ENCODE measurements at regions not wholly inside any gene's neighbourhood (a gene's known extent, or its start where the extent isn't known, plus 50 kb on each side); places are given as distances from the start of the nearest gene placed in this dataset.

GRCh38 chr10:128553755-128554154 is 427.5 kb upstream of the MKI67 start:
- Histone ChIP-seq H3K36me3 (ENCODE audit: control insufficient read depth in 2 of 3, insufficient read depth in 3 of 3, low read length in 3 of 3) (no peaks in the 10 kb centered on the region), H3K4me3 (ENCODE audit: low read length) (no peak overlapping the region), H3K27ac (ENCODE audit: low read depth, low read length) (no peak overlapping the region), H3K4me1 (ENCODE audit: control insufficient read depth in 2 of 2, insufficient read depth in 2 of 2, low read length in 2 of 2) (no peaks in the 10 kb centered on the region), H3K27me3 (ENCODE audit: control insufficient read depth in 2 of 2, insufficient read depth in 2 of 2, low read length in 2 of 2) (no peaks in the 10 kb centered on the region), H3K9me3 (ENCODE audit: control insufficient read depth in 2 of 3, low read length in 3 of 3) (no peaks in the 10 kb centered on the region)
- Mint-ChIP-seq H3K9me3 (peaks cover 0 to 29% (median 4%) of the 10 kb centered on the region in 11 donors), H3K4me3 (no peak overlapping the region), H3K4me1 (peaks cover 0 to 3% (median 0%) of the 10 kb centered on the region in 7 donors), H3K36me3 (peaks cover 0 to 6% (median 0%) of the 10 kb centered on the region in 5 donors), H3K27ac (no peak overlapping the region), H3K27me3 (peaks cover 0 to 39% (median 4%) of the 10 kb centered on the region in 5 donors)
- ATAC-seq (no peak), DNase-seq (no peak)
- ChIA-PET CTCF (no interaction called here), POLR2A (no interaction called here)
- intact Hi-C loops (cut with micrococcal nuclease) = no loop called here

GRCh38 chr10:128556182-128557110 is 430.2 kb upstream of the MKI67 start:
- Histone ChIP-seq H3K4me3 (ENCODE audit: low read length) (no peak overlapping the region), H3K36me3 (ENCODE audit: control insufficient read depth in 2 of 3, insufficient read depth in 3 of 3, low read length in 3 of 3) (no peaks in the 10 kb centered on the region), H3K9me3 (ENCODE audit: control insufficient read depth in 2 of 3, low read length in 3 of 3) (no peaks in the 10 kb centered on the region), H3K27me3 (ENCODE audit: control insufficient read depth in 2 of 2, insufficient read depth in 2 of 2, low read length in 2 of 2) (no peaks in the 10 kb centered on the region), H3K4me1 (ENCODE audit: control insufficient read depth in 2 of 2, insufficient read depth in 2 of 2, low read length in 2 of 2) (no peaks in the 10 kb centered on the region), H3K27ac (ENCODE audit: low read depth, low read length) (no peak overlapping the region)
- ATAC-seq (no peak), DNase-seq (no peak)
- ChIA-PET CTCF (no interaction called here), POLR2A (no interaction called here)
- Mint-ChIP-seq H3K4me3 (no peak overlapping the region), H3K9me3 (peaks cover 0 to 22% (median 2%) of the 10 kb centered on the region in 11 donors), H3K27ac (no peak overlapping the region), H3K4me1 (peaks cover 0 to 5% (median 0%) of the 10 kb centered on the region in 7 donors), H3K27me3 (peaks cover 0 to 45% (median 8%) of the 10 kb centered on the region in 5 donors), H3K36me3 (peaks cover 0 to 6% (median 0%) of the 10 kb centered on the region in 5 donors)
- intact Hi-C loops (cut with micrococcal nuclease) = no loop called here

- H3K27ac ChIP-seq (ENCODE audit: low read depth, low read length) = no peak overlapping the region
- ChIA-PET CTCF (interaction anchor here (1.1 kb wide), 1 partner anchor 9 kb away, joined by 4 read pairs; no protein-coding TSS in a partner anchor), POLR2A (no interaction called here)
- DNase-seq = no peak
- H3K4me1 ChIP-seq (ENCODE audit: control insufficient read depth in 2 of 2, insufficient read depth in 2 of 2, low read length in 2 of 2) = no peaks in the 10 kb centered on the region
- H3K4me3 Mint-ChIP-seq = no peak overlapping the region
- no peak overlapping the region for H3K27ac Mint-ChIP-seq
- no peak overlapping the region for H3K4me3 ChIP-seq (ENCODE audit: low read length)
- peaks cover 0 to 6% (median 0%) of the 10 kb centered on the region in 5 donors for H3K36me3 Mint-ChIP-seq
- intact Hi-C loops (cut with micrococcal nuclease) = no loop called here
- peaks cover 0 to 44% (median 14%) of the 10 kb centered on the region in 5 donors for H3K27me3 Mint-ChIP-seq
- peaks cover 0 to 22% (median 2%) of the 10 kb centered on the region in 11 donors for H3K9me3 Mint-ChIP-seq
- no peaks in the 10 kb centered on the region for H3K27me3 ChIP-seq (ENCODE audit: control insufficient read depth in 2 of 2, insufficient read depth in 2 of 2, low read length in 2 of 2)
- no peaks in the 10 kb centered on the region for H3K36me3 ChIP-seq (ENCODE audit: control insufficient read depth in 2 of 3, insufficient read depth in 3 of 3, low read length in 3 of 3)
- no peaks in the 10 kb centered on the region for H3K9me3 ChIP-seq (ENCODE audit: control insufficient read depth in 2 of 3, low read length in 3 of 3)
- peaks cover 0 to 5% (median 0%) of the 10 kb centered on the region in 7 donors for H3K4me1 Mint-ChIP-seq
- ATAC-seq = no peak
Measured at GRCh38 chr10:128557149-128557710, 431.0 kb upstream of the MKI67 start.

- POLR2A ChIA-PET = no interaction called here
- Histone ChIP-seq H3K27ac (ENCODE audit: low read depth, low read length) (no peak overlapping the region), H3K9me3 (ENCODE audit: control insufficient read depth in 2 of 3, low read length in 3 of 3) (no peaks in the 10 kb centered on the region), H3K4me1 (ENCODE audit: control insufficient read depth in 2 of 2, insufficient read depth in 2 of 2, low read length in 2 of 2) (no peaks in the 10 kb centered on the region), H3K27me3 (ENCODE audit: control insufficient read depth in 2 of 2, insufficient read depth in 2 of 2, low read length in 2 of 2) (no peaks in the 10 kb centered on the region), H3K36me3 (ENCODE audit: control insufficient read depth in 2 of 3, insufficient read depth in 3 of 3, low read length in 3 of 3) (no peaks in the 10 kb centered on the region), H3K4me3 (ENCODE audit: low read length) (no peak overlapping the region)
- CTCF ChIA-PET = no interaction called here
- H3K9me3 Mint-ChIP-seq = peaks cover 0 to 13% (median 0%) of the 10 kb centered on the region in 11 donors
- intact Hi-C loops (cut with micrococcal nuclease) = no loop called here
- no peak overlapping the region for H3K27ac Mint-ChIP-seq
- ATAC-seq (no peak), DNase-seq (no peak)
- peaks cover 0 to 24% (median 10%) of the 10 kb centered on the region in 5 donors for H3K27me3 Mint-ChIP-seq
- no peak overlapping the region for H3K4me3 Mint-ChIP-seq
- peaks cover 0 to 5% (median 0%) of the 10 kb centered on the region in 7 donors for H3K4me1 Mint-ChIP-seq
- no peaks in the 10 kb centered on the region for H3K36me3 Mint-ChIP-seq
Measured at GRCh38 chr10:128560406-128560805, 434.2 kb upstream of the MKI67 start.

DNA sequence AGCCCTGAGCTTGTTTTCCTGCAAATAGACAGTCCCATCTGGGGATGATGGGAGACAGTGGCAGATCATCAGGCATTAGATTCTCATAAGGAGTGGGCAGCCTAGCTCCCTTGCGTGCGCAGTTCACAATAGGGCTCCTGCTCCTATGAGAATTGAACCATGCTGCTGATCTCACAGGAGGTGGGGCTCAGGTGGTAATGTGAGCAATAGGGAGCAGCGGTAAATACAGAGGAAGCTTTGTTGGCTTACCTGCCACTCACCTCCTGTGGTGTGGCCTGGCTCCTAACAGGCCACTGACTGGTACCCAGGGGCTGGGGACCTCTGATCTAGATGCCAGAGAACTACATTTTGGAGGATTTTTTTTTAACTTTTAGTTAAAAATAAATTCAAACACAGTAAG is 434.8 kb upstream of the MKI67 start:
- peaks cover 0 to 5% (median 0%) of the 10 kb centered on the region in 7 donors for H3K4me1 Mint-ChIP-seq
- Histone ChIP-seq H3K27ac (ENCODE audit: low read depth, low read length) (no peak overlapping the region), H3K9me3 (ENCODE audit: control insufficient read depth in 2 of 3, low read length in 3 of 3) (no peaks in the 10 kb centered on the region), H3K36me3 (ENCODE audit: control insufficient read depth in 2 of 3, insufficient read depth in 3 of 3, low read length in 3 of 3) (no peaks in the 10 kb centered on the region), H3K27me3 (ENCODE audit: control insufficient read depth in 2 of 2, insufficient read depth in 2 of 2, low read length in 2 of 2) (no peaks in the 10 kb centered on the region), H3K4me1 (ENCODE audit: control insufficient read depth in 2 of 2, insufficient read depth in 2 of 2, low read length in 2 of 2) (no peaks in the 10 kb centered on the region), H3K4me3 (ENCODE audit: low read length) (no peak overlapping the region)
- H3K27me3 Mint-ChIP-seq = peaks cover 0 to 23% (median 10%) of the 10 kb centered on the region in 5 donors
- no peaks in the 10 kb centered on the region for H3K36me3 Mint-ChIP-seq
- ChIA-PET CTCF (no interaction called here), POLR2A (no interaction called here)
- H3K4me3 Mint-ChIP-seq = no peak overlapping the region
- no peak for ATAC-seq
- H3K27ac Mint-ChIP-seq = no peak overlapping the region
- DNase-seq = no peak
- H3K9me3 Mint-ChIP-seq = peaks cover 0 to 13% (median 0%) of the 10 kb centered on the region in 11 donors
- intact Hi-C loops (cut with micrococcal nuclease) = no loop called here

GRCh38 chr10:128563387-128563786 is 437.2 kb upstream of the MKI67 start:
- Histone ChIP-seq H3K27me3 (ENCODE audit: control insufficient read depth in 2 of 2, insufficient read depth in 2 of 2, low read length in 2 of 2) (no peaks in the 10 kb centered on the region), H3K4me1 (ENCODE audit: control insufficient read depth in 2 of 2, insufficient read depth in 2 of 2, low read length in 2 of 2) (no peaks in the 10 kb centered on the region), H3K9me3 (ENCODE audit: control insufficient read depth in 2 of 3, low read length in 3 of 3) (no peaks in the 10 kb centered on the region), H3K27ac (ENCODE audit: low read depth, low read length) (no peak overlapping the region), H3K36me3 (ENCODE audit: control insufficient read depth in 2 of 3, insufficient read depth in 3 of 3, low read length in 3 of 3) (no peaks in the 10 kb centered on the region), H3K4me3 (ENCODE audit: low read length) (no peak overlapping the region)
- CTCF ChIA-PET = no interaction called here
- Mint-ChIP-seq H3K27me3 (peaks cover 0 to 24% (median 10%) of the 10 kb centered on the region in 5 donors), H3K4me1 (peaks cover 0 to 5% (median 0%) of the 10 kb centered on the region in 7 donors), H3K36me3 (no peaks in the 10 kb centered on the region), H3K9me3 (peaks cover 0 to 13% (median 0%) of the 10 kb centered on the region in 11 donors), H3K4me3 (no peak overlapping the region), H3K27ac (no peak overlapping the region)
- DNase-seq (no peak), ATAC-seq (no peak)
- POLR2A ChIA-PET = no interaction called here
- intact Hi-C loops (cut with micrococcal nuclease) = no loop called here
